GM06990 (cell line): ENCODE measurements at regions not wholly inside any gene's neighbourhood (a gene's known extent, or its start where the extent isn't known, plus 50 kb on each side); places are given as distances from the start of the nearest gene placed in this dataset.

Source experiments
- DNase-seq: peaks from one replicate; pipeline ENCODE4 v3.0.0-alpha.2; 2011; ENCODE audit not compliant: insufficient read length; ENCODE audit errors: extremely low read depth
- H3K27me3 ChIP-seq: replicated peaks from 2 replicates; pipeline ENCODE4 v1.6.0; 2011; ENCODE audit warnings: low read length; ENCODE audit not compliant: control insufficient read depth, insufficient read depth
- H3K36me3 ChIP-seq: 2 replicates; pipeline ENCODE4 v1.5.1; 2011; ENCODE audit warnings: low read length; ENCODE audit not compliant: control insufficient read depth, insufficient read depth
- H3K4me3 ChIP-seq: replicated peaks from 2 replicates; pipeline ENCODE4 v1.5.1; 2011; ENCODE audit warnings: low read depth, mild to moderate bottlenecking, control low read depth, low read length
- TF ChIP-seq, protein P1 (sequence below): IDR thresholded peaks from 2 replicates; pipeline ENCODE4 v1.5.1; 2011; ENCODE audit warnings: low read length, control low read depth, mild to moderate bottlenecking, inconsistent platforms; ENCODE audit not compliant: insufficient read depth, poor library complexity, severe bottlenecking

DNA sequence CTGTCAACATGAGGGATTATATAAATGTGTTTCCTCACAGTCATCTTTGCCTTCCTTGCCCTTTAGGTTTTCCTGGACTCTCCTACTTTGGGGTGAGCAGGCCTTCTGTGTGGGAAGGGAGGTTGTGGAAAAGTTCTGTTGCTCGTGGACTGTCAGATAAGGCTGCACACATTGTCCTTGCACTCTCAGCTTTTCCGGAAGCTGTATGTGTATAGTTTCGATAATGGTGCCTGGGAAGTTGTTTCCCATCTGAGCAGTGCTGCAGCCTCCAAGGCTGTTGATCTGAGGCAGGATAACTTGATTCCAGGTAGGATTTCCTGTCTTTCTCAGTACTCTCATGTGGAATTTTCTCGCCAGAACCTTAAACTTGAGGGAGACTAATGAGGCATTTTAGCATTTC, 297.8 kb upstream of the AZI2 start:
- Histone ChIP-seq H3K27me3 (no peaks in the 10 kb centered on the region), H3K36me3 (no peaks in the 10 kb centered on the region), H3K4me3 (no peak overlapping the region)
- TF ChIP-seq, protein P1, sequence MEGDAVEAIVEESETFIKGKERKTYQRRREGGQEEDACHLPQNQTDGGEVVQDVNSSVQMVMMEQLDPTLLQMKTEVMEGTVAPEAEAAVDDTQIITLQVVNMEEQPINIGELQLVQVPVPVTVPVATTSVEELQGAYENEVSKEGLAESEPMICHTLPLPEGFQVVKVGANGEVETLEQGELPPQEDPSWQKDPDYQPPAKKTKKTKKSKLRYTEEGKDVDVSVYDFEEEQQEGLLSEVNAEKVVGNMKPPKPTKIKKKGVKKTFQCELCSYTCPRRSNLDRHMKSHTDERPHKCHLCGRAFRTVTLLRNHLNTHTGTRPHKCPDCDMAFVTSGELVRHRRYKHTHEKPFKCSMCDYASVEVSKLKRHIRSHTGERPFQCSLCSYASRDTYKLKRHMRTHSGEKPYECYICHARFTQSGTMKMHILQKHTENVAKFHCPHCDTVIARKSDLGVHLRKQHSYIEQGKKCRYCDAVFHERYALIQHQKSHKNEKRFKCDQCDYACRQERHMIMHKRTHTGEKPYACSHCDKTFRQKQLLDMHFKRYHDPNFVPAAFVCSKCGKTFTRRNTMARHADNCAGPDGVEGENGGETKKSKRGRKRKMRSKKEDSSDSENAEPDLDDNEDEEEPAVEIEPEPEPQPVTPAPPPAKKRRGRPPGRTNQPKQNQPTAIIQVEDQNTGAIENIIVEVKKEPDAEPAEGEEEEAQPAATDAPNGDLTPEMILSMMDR: no peak
- no peak for DNase-seq

DNA sequence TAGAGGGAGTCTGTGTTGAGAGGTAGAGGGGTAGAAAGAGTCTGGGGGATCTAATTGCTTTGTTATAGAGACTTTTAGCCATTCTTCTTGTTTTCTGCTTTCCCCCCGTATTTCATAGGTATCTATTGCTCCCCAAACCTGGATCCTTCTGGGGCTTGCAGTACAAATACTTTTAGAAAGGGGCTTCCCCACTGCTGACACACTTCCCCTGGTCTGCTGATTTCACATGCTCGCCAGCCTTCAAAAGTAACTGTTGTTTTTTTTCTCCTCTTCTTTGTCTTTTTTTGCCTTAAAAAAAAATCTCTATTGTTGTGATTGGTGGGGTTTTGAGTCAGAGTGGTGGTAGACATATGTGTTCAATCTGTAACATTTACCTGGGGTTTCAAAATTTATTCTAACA, 300.6 kb upstream of the AZI2 start:
- TF ChIP-seq, protein P1: no peak
- DNase-seq: no peak
- H3K27me3 ChIP-seq: no peaks in the 10 kb centered on the region
- H3K36me3 ChIP-seq: no peaks in the 10 kb centered on the region
- H3K4me3 ChIP-seq: no peak overlapping the region

DNA sequence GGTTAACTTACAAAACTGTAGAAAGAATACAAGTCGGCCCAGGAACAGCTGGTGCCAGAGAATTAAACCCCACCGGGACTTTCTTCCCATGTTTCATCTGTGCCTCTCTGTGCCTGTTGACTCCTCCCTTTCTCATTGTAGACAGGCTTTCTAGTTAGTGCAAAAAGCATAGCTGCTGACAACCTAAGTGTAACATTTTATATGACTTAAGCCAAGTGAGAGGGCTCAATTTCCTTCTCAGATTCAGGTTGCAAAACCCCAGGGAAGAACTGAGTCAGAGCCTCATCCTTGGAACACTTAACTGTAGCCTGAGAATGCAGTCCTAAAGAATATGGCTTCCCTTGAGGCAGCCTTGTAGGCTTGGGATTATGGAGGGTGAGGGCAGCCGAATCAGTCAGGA, 302.5 kb upstream of the AZI2 start:
- Histone ChIP-seq H3K36me3 (no peaks in the 10 kb centered on the region), H3K4me3 (no peak overlapping the region), H3K27me3 (no peaks in the 10 kb centered on the region)
- DNase-seq: no peak
- TF ChIP-seq, protein P1: no peak

DNA sequence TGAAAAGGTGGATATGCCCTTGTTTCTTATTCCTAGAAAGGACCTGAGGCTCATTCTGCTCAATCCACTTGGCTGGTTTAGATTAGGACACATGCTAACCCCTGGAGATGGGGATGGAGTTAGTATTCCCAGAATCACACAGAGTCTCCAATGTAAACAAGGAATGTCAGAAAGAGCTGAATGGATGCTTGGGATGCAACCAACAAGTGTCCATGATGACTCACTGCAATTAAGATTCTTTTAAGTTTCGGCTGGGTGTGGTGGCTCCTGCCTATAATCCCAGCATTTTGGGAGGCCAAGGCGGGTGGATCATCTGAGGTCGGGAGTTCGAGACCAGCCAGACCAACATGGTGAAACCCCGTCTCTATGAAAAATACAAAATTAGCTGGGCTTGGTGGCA, 315.5 kb upstream of the AZI2 start:
- Histone ChIP-seq H3K4me3 (no peak overlapping the region), H3K27me3 (no peaks in the 10 kb centered on the region; the same call in 1 of the 2 replicates), H3K36me3 (no peaks in the 10 kb centered on the region)
- TF ChIP-seq, protein P1: no peak
- no peak for DNase-seq

GRCh38 chr3:28667646-28668621, 319.3 kb upstream of the AZI2 start:
- Histone ChIP-seq H3K36me3 (no peaks in the 10 kb centered on the region), H3K27me3 (no peaks in the 10 kb centered on the region; the same call in 1 of the 2 replicates), H3K4me3 (peak overlapping the region; percentile 12; the same call in 1 of the 2 replicates)
- TF ChIP-seq, protein P1: peak; percentile 85
- DNase-seq: peak; percentile 39
